Astrocyte (in vitro differentiated cells and primary cell): ENCODE measurements at regions not wholly inside any gene's neighbourhood (a gene's known extent, or its start where the extent isn't known, plus 50 kb on each side); places are given as distances from the start of the nearest gene placed in this dataset.
A peak's percentile ranks its signal among the peaks of the same experiment; 100 is the strongest.

Source experiments
- DNase-seq: peaks from one replicate; pipeline ENCODE4 v3.0.0-alpha.2; 2010; ENCODE audit warnings: low read depth
- FAIRE-seq: peaks from 2 replicates; lab custom pipeline; 2011; peaks lifted over from hg19 to GRCh38; lab: Jason Lieb, UNC
- H2AFZ ChIP-seq: 2 replicates; pipeline ENCODE4 v1.6.0; 2012; ENCODE audit warnings: low read depth, low read length, inconsistent platforms
- H3K27ac ChIP-seq: 2 replicates; pipeline ENCODE4 v1.5.1; 2011; ENCODE audit warnings: low read depth, low read length, inconsistent platforms
- H3K27me3 ChIP-seq: 2 replicates; pipeline ENCODE4 v1.6.0; 2011; ENCODE audit warnings: low read length, inconsistent platforms; ENCODE audit not compliant: insufficient read depth
- H3K36me3 ChIP-seq: 2 replicates; pipeline ENCODE4 v1.5.1; 2011; ENCODE audit warnings: low read length, inconsistent platforms; ENCODE audit not compliant: insufficient read depth
- H3K4me1 ChIP-seq: 2 replicates; pipeline ENCODE4 v1.5.1; 2011; ENCODE audit warnings: low read length, inconsistent platforms; ENCODE audit not compliant: insufficient read depth
- H3K4me2 ChIP-seq: 2 replicates; pipeline ENCODE4 v1.6.0; 2012; ENCODE audit warnings: low read length, inconsistent platforms
- H3K4me3 ChIP-seq: 2 replicates; pipeline ENCODE4 v1.5.1; 2011; ENCODE audit warnings: low read depth, mild to moderate bottlenecking, low read length, inconsistent platforms; ENCODE audit not compliant: insufficient read depth
- H3K79me2 ChIP-seq: 2 replicates; pipeline ENCODE4 v1.6.0; 2012; ENCODE audit warnings: mild to moderate bottlenecking, low read length, inconsistent platforms; ENCODE audit not compliant: insufficient read depth
- H3K9ac ChIP-seq: 2 replicates; pipeline ENCODE4 v1.6.0; 2012; ENCODE audit warnings: mild to moderate bottlenecking, low read length, inconsistent platforms
- H3K9me3 ChIP-seq: 2 replicates; pipeline ENCODE4 v1.5.1; 2012; ENCODE audit warnings: low read depth, mild to moderate bottlenecking, low read length, inconsistent platforms; ENCODE audit not compliant: insufficient read depth
- H4K20me1 ChIP-seq: 2 replicates; pipeline ENCODE4 v1.6.0; 2012; ENCODE audit warnings: low read length, inconsistent platforms; ENCODE audit not compliant: insufficient read depth
- H3K27ac Mint-ChIP-seq: one replicate; pipeline ENCODE4 v1.8.0; 2021; ENCODE audit warnings: mild to moderate bottlenecking, mixed read lengths; ENCODE audit not compliant: unreplicated experiment
- H3K27me3 Mint-ChIP-seq: one replicate; pipeline ENCODE4 v1.8.0; 2021; ENCODE audit warnings: low read depth, mixed read lengths; ENCODE audit not compliant: unreplicated experiment
- H3K36me3 Mint-ChIP-seq: one replicate; pipeline ENCODE4 v1.8.0; 2021; ENCODE audit warnings: low read depth, mixed read lengths; ENCODE audit not compliant: unreplicated experiment
- H3K4me1 Mint-ChIP-seq: one replicate; pipeline ENCODE4 v1.8.0; 2021; ENCODE audit warnings: low read depth, mixed read lengths; ENCODE audit not compliant: unreplicated experiment
- H3K4me3 Mint-ChIP-seq: one replicate; pipeline ENCODE4 v1.8.0; 2021; ENCODE audit warnings: mild to moderate bottlenecking, moderate library complexity, mixed read lengths; ENCODE audit not compliant: unreplicated experiment
- H3K9me3 Mint-ChIP-seq: one replicate; pipeline ENCODE4 v1.8.0; 2021; ENCODE audit warnings: mild to moderate bottlenecking, mixed read lengths; ENCODE audit not compliant: unreplicated experiment
- EZH2 ChIP-seq: IDR thresholded peaks from 2 replicates; pipeline ENCODE4 v1.6.1; 2012; ENCODE audit warnings: mild to moderate bottlenecking, low read length, inconsistent platforms; ENCODE audit not compliant: insufficient read depth
- TF ChIP-seq, protein P1 (sequence below): IDR thresholded peaks from 2 replicates; pipeline ENCODE4 v1.5.1; 2011; ENCODE audit warnings: low read depth, mild to moderate bottlenecking, inconsistent platforms, low read length, moderate library complexity; ENCODE audit not compliant: insufficient read depth

DNA sequence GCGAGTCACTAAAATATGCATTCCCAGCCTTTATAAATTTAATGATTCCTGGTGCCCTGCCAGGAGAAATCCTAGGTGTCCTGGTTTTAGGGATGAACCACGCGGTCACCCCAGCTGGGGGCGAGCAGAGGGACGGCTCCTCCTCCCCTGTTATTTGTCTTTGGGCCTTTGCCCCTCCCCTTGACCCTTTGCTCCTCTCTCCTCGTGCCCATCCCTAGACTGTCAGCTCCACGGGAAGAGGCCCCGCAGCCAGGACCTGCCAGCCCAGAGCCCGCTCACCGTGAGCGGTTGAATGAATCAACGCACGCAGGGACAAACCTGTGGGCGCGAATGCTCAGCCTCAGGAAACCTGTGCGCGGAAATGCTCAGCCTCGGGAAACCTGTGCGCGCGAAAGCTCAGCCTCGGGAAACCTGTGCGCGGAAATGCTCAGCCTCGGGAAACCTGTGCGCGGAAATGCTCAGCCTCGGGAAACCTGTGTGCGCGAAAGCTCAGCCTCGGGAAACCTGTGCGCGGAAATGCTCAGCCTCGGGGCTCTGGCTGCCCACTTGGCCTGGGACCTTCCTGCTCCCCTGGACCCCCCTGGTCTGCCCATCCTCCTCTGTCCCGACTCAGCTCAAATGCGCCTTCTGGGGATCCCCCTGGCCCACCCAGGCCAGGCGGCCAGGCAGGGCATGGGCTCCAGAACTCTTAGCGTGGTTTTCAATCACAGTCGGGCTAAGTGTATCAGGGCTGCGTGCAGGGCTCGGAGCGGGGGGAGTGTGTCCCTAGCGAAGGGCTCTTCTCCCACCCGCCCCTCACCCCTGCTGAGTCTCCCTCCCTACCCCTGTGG, 140.5 kb upstream of the COL5A1 start:
- Histone ChIP-seq H3K79me2 (no peaks in the 10 kb centered on the region), H3K9me3 (no peaks in the 10 kb centered on the region), H3K36me3 (no peaks in the 10 kb centered on the region), H3K27ac (no peak overlapping the region), H3K4me3 (peak overlapping the region; percentile 43), H3K4me1 (peaks cover 41% of the 10 kb centered on the region), H3K27me3 (peaks cover 9% of the 10 kb centered on the region), H2AFZ (peak overlapping the region; percentile 62), H3K9ac (peak overlapping the region; percentile 28), H3K4me2 (peak overlapping the region; percentile 76), H4K20me1 (no peaks in the 10 kb centered on the region)
- Mint-ChIP-seq H3K36me3 (no peaks in the 10 kb centered on the region), H3K4me1 (peaks cover 22% of the 10 kb centered on the region), H3K4me3 (no peak overlapping the region), H3K27ac (no peak overlapping the region), H3K9me3 (peaks cover 3% of the 10 kb centered on the region), H3K27me3 (no peaks in the 10 kb centered on the region)
- peak; percentile 23 for DNase-seq
- no peak for FAIRE-seq
- TF ChIP-seq, protein P1, sequence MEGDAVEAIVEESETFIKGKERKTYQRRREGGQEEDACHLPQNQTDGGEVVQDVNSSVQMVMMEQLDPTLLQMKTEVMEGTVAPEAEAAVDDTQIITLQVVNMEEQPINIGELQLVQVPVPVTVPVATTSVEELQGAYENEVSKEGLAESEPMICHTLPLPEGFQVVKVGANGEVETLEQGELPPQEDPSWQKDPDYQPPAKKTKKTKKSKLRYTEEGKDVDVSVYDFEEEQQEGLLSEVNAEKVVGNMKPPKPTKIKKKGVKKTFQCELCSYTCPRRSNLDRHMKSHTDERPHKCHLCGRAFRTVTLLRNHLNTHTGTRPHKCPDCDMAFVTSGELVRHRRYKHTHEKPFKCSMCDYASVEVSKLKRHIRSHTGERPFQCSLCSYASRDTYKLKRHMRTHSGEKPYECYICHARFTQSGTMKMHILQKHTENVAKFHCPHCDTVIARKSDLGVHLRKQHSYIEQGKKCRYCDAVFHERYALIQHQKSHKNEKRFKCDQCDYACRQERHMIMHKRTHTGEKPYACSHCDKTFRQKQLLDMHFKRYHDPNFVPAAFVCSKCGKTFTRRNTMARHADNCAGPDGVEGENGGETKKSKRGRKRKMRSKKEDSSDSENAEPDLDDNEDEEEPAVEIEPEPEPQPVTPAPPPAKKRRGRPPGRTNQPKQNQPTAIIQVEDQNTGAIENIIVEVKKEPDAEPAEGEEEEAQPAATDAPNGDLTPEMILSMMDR: no peak
- TF ChIP-seq EZH2: peak; percentile 93

DNA sequence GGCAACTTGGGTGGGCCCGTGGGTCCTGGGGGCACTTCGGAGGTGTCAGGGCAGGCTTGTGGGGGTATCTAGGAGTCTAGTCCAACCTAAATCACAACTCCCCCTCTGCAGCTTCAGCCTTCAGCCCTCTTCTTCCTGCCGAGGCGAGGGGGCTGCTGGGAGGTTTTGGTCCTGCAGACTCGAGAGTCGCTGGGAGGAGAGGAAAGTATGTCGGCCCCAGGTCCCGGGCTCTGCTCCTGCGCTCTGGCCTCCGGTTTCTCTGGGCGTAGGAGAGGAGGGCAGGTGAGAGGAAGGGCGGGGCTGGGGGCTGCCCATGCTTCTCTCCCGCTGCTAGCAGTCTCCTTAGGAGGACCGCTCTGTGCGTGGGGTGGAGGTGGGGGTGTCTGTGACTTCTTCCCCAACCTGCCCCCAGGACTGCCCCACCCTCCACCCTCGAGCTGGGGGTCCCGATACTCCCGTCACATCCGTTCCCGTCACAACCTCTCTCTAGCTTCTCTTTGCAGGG, 139.8 kb upstream of the COL5A1 start:
- Mint-ChIP-seq H3K4me1 (peaks cover 17% of the 10 kb centered on the region), H3K27me3 (no peaks in the 10 kb centered on the region), H3K9me3 (peaks cover 6% of the 10 kb centered on the region), H3K27ac (no peak overlapping the region), H3K36me3 (no peaks in the 10 kb centered on the region), H3K4me3 (no peak overlapping the region)
- Histone ChIP-seq H3K4me2 (peak overlapping the region; percentile 76), H4K20me1 (no peaks in the 10 kb centered on the region), H3K27me3 (peaks cover 9% of the 10 kb centered on the region), H3K36me3 (no peaks in the 10 kb centered on the region), H3K9ac (peak overlapping the region; percentile 85), H3K4me1 (peaks cover 38% of the 10 kb centered on the region), H3K4me3 (no peak overlapping the region), H2AFZ (no peak overlapping the region), H3K79me2 (no peaks in the 10 kb centered on the region), H3K9me3 (no peaks in the 10 kb centered on the region), H3K27ac (no peak overlapping the region)
- DNase-seq (no peak), FAIRE-seq (no peak)
- TF ChIP-seq EZH2: no peak

DNA sequence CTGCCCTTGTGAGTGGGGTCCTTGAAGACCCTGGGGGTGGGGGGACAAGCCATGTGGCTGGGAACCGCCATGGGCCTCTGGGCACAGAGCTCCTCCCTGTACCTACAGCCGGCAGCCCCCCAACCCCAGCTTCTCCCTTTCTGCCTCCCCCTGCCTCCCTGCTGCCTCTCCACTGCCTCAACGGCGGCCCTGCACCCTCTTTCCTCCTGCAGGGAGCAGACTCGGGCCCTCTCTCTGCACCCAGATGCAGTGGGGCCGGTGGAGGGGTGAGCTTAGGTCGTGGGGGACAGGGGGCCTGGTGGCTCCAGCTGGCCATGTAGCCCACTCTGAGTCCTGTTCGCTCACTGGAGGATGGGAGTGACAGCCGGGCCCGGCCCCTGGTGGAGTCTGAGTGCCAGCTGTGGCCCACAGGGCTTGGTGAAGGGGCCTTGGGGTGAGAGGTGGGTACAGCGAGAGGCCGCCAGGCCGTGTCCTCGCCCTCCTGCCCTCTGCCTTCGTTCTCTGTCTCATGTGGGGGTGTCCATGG, 139.3 kb upstream of the COL5A1 start:
- Histone ChIP-seq H2AFZ (peak overlapping the region; percentile 95), H3K4me1 (peaks cover 33% of the 10 kb centered on the region), H3K4me2 (peak overlapping the region; percentile 76), H3K9me3 (no peaks in the 10 kb centered on the region), H3K4me3 (no peak overlapping the region), H3K27me3 (peaks cover 9% of the 10 kb centered on the region), H3K79me2 (no peaks in the 10 kb centered on the region), H3K27ac (peak overlapping the region; percentile 79), H4K20me1 (no peaks in the 10 kb centered on the region), H3K36me3 (no peaks in the 10 kb centered on the region), H3K9ac (peak overlapping the region; percentile 85)
- Mint-ChIP-seq H3K9me3 (peaks cover 6% of the 10 kb centered on the region), H3K4me1 (peaks cover 13% of the 10 kb centered on the region), H3K4me3 (no peak overlapping the region), H3K27me3 (no peaks in the 10 kb centered on the region), H3K36me3 (no peaks in the 10 kb centered on the region), H3K27ac (peak overlapping the region; percentile 98)
- FAIRE-seq (no peak), DNase-seq (no peak)
- TF ChIP-seq, protein P1: no peak
- no peak for TF ChIP-seq EZH2
